Activated naive CD8-positive, alpha-beta T cell treated with anti-CD3 and anti-CD28 coated beads, Interleukin-2, amount 50 U/mL, for 24 hours (primary cell): ENCODE measurements at regions not wholly inside any gene's neighbourhood (a gene's known extent, or its start where the extent isn't known, plus 50 kb on each side); places are given as distances from the start of the nearest gene placed in this dataset.

Source experiments
- ATAC-seq: fragments of 150-1000 bp; cut with Tn5 transposase; one replicate; pipeline ENCODE4 v1.10.0; 2021
- DNase-seq: peaks from one replicate; pipeline ENCODE4 v3.0.0; 2021
- H3K27ac Mint-ChIP-seq: one replicate; pipeline ENCODE4 v1.8.0; 2021; ENCODE audit warnings: mild to moderate bottlenecking, mixed read lengths
- H3K27me3 Mint-ChIP-seq: one replicate; pipeline ENCODE4 v1.8.0; 2021; ENCODE audit warnings: mixed read lengths
- H3K36me3 Mint-ChIP-seq: one replicate; pipeline ENCODE4 v1.8.0; 2021; ENCODE audit warnings: low read depth, mixed read lengths
- H3K4me1 Mint-ChIP-seq: one replicate; pipeline ENCODE4 v1.8.0; 2021; ENCODE audit warnings: mixed read lengths
- H3K4me3 Mint-ChIP-seq: one replicate; pipeline ENCODE4 v1.8.0; 2021; ENCODE audit warnings: mild to moderate bottlenecking, moderate library complexity, mixed read lengths
- H3K9me3 Mint-ChIP-seq: one replicate; pipeline ENCODE4 v1.8.0; 2021; ENCODE audit warnings: mixed read lengths

GRCh38 chr13:58247080-58247479 lies 615.5 kb downstream of the PCDH17 start:
- Mint-ChIP-seq H3K4me1 (no peaks in the 10 kb centered on the region), H3K27me3 (no peaks in the 10 kb centered on the region), H3K27ac (no peak overlapping the region), H3K36me3 (no peaks in the 10 kb centered on the region), H3K4me3 (no peak overlapping the region), H3K9me3 (peaks cover 21% of the 10 kb centered on the region)
- DNase-seq (no peak), ATAC-seq (no peak)

- H3K36me3 Mint-ChIP-seq: no peaks in the 10 kb centered on the region
- H3K9me3 Mint-ChIP-seq: peaks cover 30% of the 10 kb centered on the region
- H3K4me1 Mint-ChIP-seq: no peaks in the 10 kb centered on the region
- no peaks in the 10 kb centered on the region for H3K27me3 Mint-ChIP-seq
- no peak overlapping the region for H3K4me3 Mint-ChIP-seq
- no peak for DNase-seq
- ATAC-seq: no peak
- no peak overlapping the region for H3K27ac Mint-ChIP-seq
Observed at GRCh38 chr13:58254943-58255342, 623.4 kb downstream of the PCDH17 start.

GRCh38 chr13:58266271-58266670 lies 634.7 kb downstream of the PCDH17 start:
- DNase-seq (no peak), ATAC-seq (no peak)
- Mint-ChIP-seq H3K4me3 (no peak overlapping the region), H3K9me3 (peaks cover 11% of the 10 kb centered on the region), H3K36me3 (no peaks in the 10 kb centered on the region), H3K27ac (no peak overlapping the region), H3K4me1 (no peaks in the 10 kb centered on the region), H3K27me3 (no peaks in the 10 kb centered on the region)

- Mint-ChIP-seq H3K4me1 (no peaks in the 10 kb centered on the region), H3K27ac (no peak overlapping the region), H3K27me3 (no peaks in the 10 kb centered on the region), H3K36me3 (no peaks in the 10 kb centered on the region), H3K9me3 (no peaks in the 10 kb centered on the region), H3K4me3 (no peak overlapping the region)
- no peak for ATAC-seq
- no peak for DNase-seq
Observed at GRCh38 chr13:58298556-58299135, 667.1 kb downstream of the PCDH17 start.

- H3K27ac Mint-ChIP-seq: no peak overlapping the region
- no peak for DNase-seq
- no peak for ATAC-seq
- no peaks in the 10 kb centered on the region for H3K27me3 Mint-ChIP-seq
- no peaks in the 10 kb centered on the region for H3K9me3 Mint-ChIP-seq
- H3K4me3 Mint-ChIP-seq: no peak overlapping the region
- H3K36me3 Mint-ChIP-seq: no peaks in the 10 kb centered on the region
- H3K4me1 Mint-ChIP-seq: no peaks in the 10 kb centered on the region
Observed at GRCh38 chr13:58300224-58300623, 668.7 kb downstream of the PCDH17 start.

- no peak for ATAC-seq
- DNase-seq: no peak
- Mint-ChIP-seq H3K4me3 (no peak overlapping the region), H3K27ac (no peak overlapping the region), H3K36me3 (no peaks in the 10 kb centered on the region), H3K9me3 (no peaks in the 10 kb centered on the region), H3K4me1 (no peaks in the 10 kb centered on the region), H3K27me3 (no peaks in the 10 kb centered on the region)
Observed at GRCh38 chr13:58300974-58301681, 669.6 kb downstream of the PCDH17 start.

GRCh38 chr13:58302349-58302748 lies 670.8 kb downstream of the PCDH17 start:
- ATAC-seq (no peak), DNase-seq (no peak)
- Mint-ChIP-seq H3K27ac (no peak overlapping the region), H3K4me1 (no peaks in the 10 kb centered on the region), H3K4me3 (no peak overlapping the region), H3K27me3 (no peaks in the 10 kb centered on the region), H3K36me3 (no peaks in the 10 kb centered on the region), H3K9me3 (no peaks in the 10 kb centered on the region)

- DNase-seq (no peak), ATAC-seq (no peak)
- Mint-ChIP-seq H3K4me1 (no peaks in the 10 kb centered on the region), H3K27ac (no peak overlapping the region), H3K9me3 (no peaks in the 10 kb centered on the region), H3K4me3 (no peak overlapping the region), H3K36me3 (no peaks in the 10 kb centered on the region), H3K27me3 (no peaks in the 10 kb centered on the region)
Observed at GRCh38 chr13:58306062-58306461, 674.5 kb downstream of the PCDH17 start.

GRCh38 chr13:58313219-58313618 lies 681.7 kb downstream of the PCDH17 start:
- Mint-ChIP-seq H3K4me3 (no peak overlapping the region), H3K36me3 (no peaks in the 10 kb centered on the region), H3K9me3 (peaks cover 3% of the 10 kb centered on the region), H3K27me3 (no peaks in the 10 kb centered on the region), H3K4me1 (no peaks in the 10 kb centered on the region), H3K27ac (no peak overlapping the region)
- no peak for DNase-seq
- ATAC-seq: no peak

- H3K4me3 Mint-ChIP-seq: no peak overlapping the region
- no peaks in the 10 kb centered on the region for H3K4me1 Mint-ChIP-seq
- H3K27ac Mint-ChIP-seq: no peak overlapping the region
- H3K27me3 Mint-ChIP-seq: no peaks in the 10 kb centered on the region
- peaks cover 3% of the 10 kb centered on the region for H3K9me3 Mint-ChIP-seq
- DNase-seq (no peak), ATAC-seq (no peak)
- no peaks in the 10 kb centered on the region for H3K36me3 Mint-ChIP-seq
Observed at GRCh38 chr13:58318495-58319167, 687.1 kb downstream of the PCDH17 start.

GRCh38 chr13:58324161-58324560 lies 692.6 kb downstream of the PCDH17 start:
- DNase-seq: no peak
- Mint-ChIP-seq H3K4me1 (no peaks in the 10 kb centered on the region), H3K27me3 (no peaks in the 10 kb centered on the region)

GRCh38 chr13:58329746-58330145 lies 698.2 kb downstream of the PCDH17 start:
- H3K27ac Mint-ChIP-seq: no peak overlapping the region
- no peaks in the 10 kb centered on the region for H3K36me3 Mint-ChIP-seq
- DNase-seq: no peak
- no peaks in the 10 kb centered on the region for H3K27me3 Mint-ChIP-seq
- H3K4me1 Mint-ChIP-seq: no peaks in the 10 kb centered on the region
- H3K9me3 Mint-ChIP-seq: peaks cover 5% of the 10 kb centered on the region
- no peak overlapping the region for H3K4me3 Mint-ChIP-seq
- no peak for ATAC-seq

More at GRCh38 chr13:58324161-58324560, 692.6 kb downstream of the PCDH17 start:
- Mint-ChIP-seq H3K36me3 (no peaks in the 10 kb centered on the region), H3K4me3 (no peak overlapping the region), H3K9me3 (no peaks in the 10 kb centered on the region), H3K27ac (no peak overlapping the region)
- ATAC-seq: no peak

- H3K27ac Mint-ChIP-seq: no peak overlapping the region
- H3K4me1 Mint-ChIP-seq: no peaks in the 10 kb centered on the region
- H3K27me3 Mint-ChIP-seq: no peaks in the 10 kb centered on the region
- H3K4me3 Mint-ChIP-seq: no peak overlapping the region
- DNase-seq (no peak), ATAC-seq (no peak)
- H3K36me3 Mint-ChIP-seq: no peaks in the 10 kb centered on the region
- peaks cover 22% of the 10 kb centered on the region for H3K9me3 Mint-ChIP-seq
Observed at GRCh38 chr13:58340895-58341294, 709.4 kb downstream of the PCDH17 start.

- H3K4me1 Mint-ChIP-seq: no peaks in the 10 kb centered on the region
- no peak for ATAC-seq
- H3K9me3 Mint-ChIP-seq: peaks cover 22% of the 10 kb centered on the region
- no peak overlapping the region for H3K27ac Mint-ChIP-seq
- no peak for DNase-seq
- no peak overlapping the region for H3K4me3 Mint-ChIP-seq
- no peaks in the 10 kb centered on the region for H3K36me3 Mint-ChIP-seq
- no peaks in the 10 kb centered on the region for H3K27me3 Mint-ChIP-seq
Observed at GRCh38 chr13:58341318-58341717, 709.8 kb downstream of the PCDH17 start.

GRCh38 chr13:58343076-58343475 lies 711.5 kb downstream of the PCDH17 start:
- Mint-ChIP-seq H3K4me3 (no peak overlapping the region), H3K4me1 (no peaks in the 10 kb centered on the region), H3K36me3 (no peaks in the 10 kb centered on the region), H3K9me3 (peaks cover 20% of the 10 kb centered on the region), H3K27ac (no peak overlapping the region), H3K27me3 (no peaks in the 10 kb centered on the region)
- no peak for DNase-seq
- no peak for ATAC-seq
